Neural cell (in vitro differentiated cells): ENCODE measurements at regions not wholly inside any gene's neighbourhood (a gene's known extent, or its start where the extent isn't known, plus 50 kb on each side); places are given as distances from the start of the nearest gene placed in this dataset.

Experiments used
- H2AFZ ChIP-seq: fragments of 200-600, 300-800 bp; sonication (generic), shearing (Covaris generic); 2 replicates; pipeline ENCODE4 v1.6.0; 2014; ENCODE audit warnings: low read depth, mild to moderate bottlenecking, antibody characterized with exemption, low read length, moderate library complexity
- H3F3A ChIP-seq: fragments of 200-600 bp; shearing (Covaris generic); 2 replicates; pipeline ENCODE4 v1.6.1; 2016; ENCODE audit warnings: mild to moderate bottlenecking, moderate library complexity, mixed read lengths, antibody characterized with exemption, low read length; ENCODE audit not compliant: insufficient read depth, poor library complexity, severe bottlenecking
- H3K27ac ChIP-seq: fragments of 200-600, 300-800 bp; sonication (generic), shearing (Covaris generic); 2 replicates; pipeline ENCODE4 v1.5.1; 2014; ENCODE audit warnings: mild to moderate bottlenecking, low read length, moderate library complexity
- H3K27me3 ChIP-seq: fragments of 300-800, 200-600 bp; sonication (generic), shearing (Covaris generic); 2 replicates; pipeline ENCODE4 v1.6.0; 2014; ENCODE audit warnings: mild to moderate bottlenecking, low read depth, low read length, moderate library complexity; ENCODE audit not compliant: insufficient read depth
- H3K36me3 ChIP-seq: fragments of 300-800, 200-600 bp; sonication (generic), shearing (Covaris generic); 2 replicates; pipeline ENCODE4 v1.5.1; 2014; ENCODE audit warnings: mild to moderate bottlenecking, antibody characterized with exemption, low read length, moderate library complexity; ENCODE audit not compliant: insufficient read depth
- H3K4me2 ChIP-seq: fragments of 300-800, 200-600 bp; sonication (generic), shearing (Covaris generic); 2 replicates; pipeline ENCODE4 v1.6.0; 2014; ENCODE audit warnings: mild to moderate bottlenecking, low read length
- H3K4me3 ChIP-seq: fragments of 300-800, 200-600 bp; sonication (generic), shearing (Covaris generic); 2 replicates; pipeline ENCODE4 v1.5.1; 2014; ENCODE audit warnings: mild to moderate bottlenecking, low read length, moderate library complexity
- H3K79me2 ChIP-seq: fragments of 200-600 bp; shearing (Covaris generic); replicated peaks from 2 replicates; pipeline ENCODE4 v1.6.0; 2014; ENCODE audit warnings: mild to moderate bottlenecking, low read length, moderate library complexity; ENCODE audit not compliant: insufficient read depth
- H3K9ac ChIP-seq: fragments of 300-800, 200-600 bp; sonication (generic), shearing (Covaris generic); 2 replicates; pipeline ENCODE4 v1.6.1; 2016; ENCODE audit warnings: mild to moderate bottlenecking, low read length, mixed read lengths
- H3K9me2 ChIP-seq: fragments of 200-600 bp; shearing (Covaris generic); 2 replicates; pipeline ENCODE4 v1.6.1; 2016; ENCODE audit warnings: mild to moderate bottlenecking, low read length, mixed read lengths; ENCODE audit not compliant: insufficient read depth
- H3K9me3 ChIP-seq: fragments of 200-600, 300-800 bp; sonication (generic), shearing (Covaris generic); 2 replicates; pipeline ENCODE4 v1.6.1; 2016; ENCODE audit warnings: mild to moderate bottlenecking, mixed run types, low read length, moderate library complexity, mixed read lengths
- H4K20me1 ChIP-seq: fragments of 200-600 bp; shearing (Covaris generic); 2 replicates; pipeline ENCODE4 v1.6.1; 2016; ENCODE audit warnings: mild to moderate bottlenecking, mixed run types; ENCODE audit not compliant: insufficient read depth
- CTCF ChIP-seq: fragments of 450-650 bp; IDR thresholded peaks from 2 replicates; pipeline ENCODE4 v1.5.1; 2014; ENCODE audit warnings: antibody characterized with exemption, mild to moderate bottlenecking, moderate library complexity; ENCODE audit not compliant: poor library complexity, severe bottlenecking
- EP300 ChIP-seq: fragments of 450-650 bp; conservative IDR thresholded peaks from 2 replicates; pipeline ENCODE4 v1.6.1; 2014; ENCODE audit warnings: antibody characterized with exemption, mild to moderate bottlenecking, moderate library complexity; ENCODE audit not compliant: poor library complexity, severe bottlenecking
- EZH2 ChIP-seq: fragments of 200-600, 300-800 bp; shearing (Covaris generic), sonication (generic); IDR thresholded peaks from 2 replicates; pipeline ENCODE4 v1.6.1; 2014; ENCODE audit warnings: antibody characterized with exemption, low read length, borderline replicate concordance, mild to moderate bottlenecking; ENCODE audit not compliant: insufficient read depth, poor library complexity, severe bottlenecking
- MXI1 ChIP-seq: fragments of 450-650 bp; conservative IDR thresholded peaks from 2 replicates; pipeline ENCODE4 v1.6.1; 2014; ENCODE audit warnings: antibody characterized with exemption, mild to moderate bottlenecking; ENCODE audit not compliant: poor library complexity, severe bottlenecking
- POLR2AphosphoS5 ChIP-seq: IDR thresholded peaks from 2 replicates; pipeline ENCODE4 v1.6.1; 2012
- RAD21 ChIP-seq: fragments of 450-650 bp; conservative IDR thresholded peaks from 2 replicates; pipeline ENCODE4 v1.6.1; 2014; ENCODE audit warnings: antibody characterized with exemption, mild to moderate bottlenecking, moderate library complexity
- REST ChIP-seq: IDR thresholded peaks from 2 replicates; pipeline ENCODE4 v1.6.1; 2012; ENCODE audit warnings: borderline replicate concordance
- SMC3 ChIP-seq: fragments of 450-650 bp; conservative IDR thresholded peaks from 2 replicates; pipeline ENCODE4 v1.6.1; 2014; ENCODE audit warnings: antibody characterized with exemption, mild to moderate bottlenecking, moderate library complexity; ENCODE audit not compliant: poor library complexity
- TAF1 ChIP-seq: IDR thresholded peaks from 2 replicates; pipeline ENCODE4 v1.6.1; 2012; ENCODE audit warnings: low read depth

GRCh38 chr5:158383486-158383885 lies 524.5 kb upstream of the CLINT1 start:
- no peak for TF ChIP-seq EP300

GRCh38 chr5:158382473-158382872 lies 523.5 kb upstream of the CLINT1 start:
- no peak overlapping the region for H3K9ac ChIP-seq
- no peak overlapping the region for H2AFZ ChIP-seq
- H3K27me3 ChIP-seq: no peaks in the 10 kb centered on the region
- no peak overlapping the region for H3K4me3 ChIP-seq
- H4K20me1 ChIP-seq: no peaks in the 10 kb centered on the region
- no peaks in the 10 kb centered on the region for H3K36me3 ChIP-seq
- H3F3A ChIP-seq: no peaks in the 10 kb centered on the region
- H3K9me2 ChIP-seq: no peaks in the 10 kb centered on the region
- H3K4me2 ChIP-seq: no peak overlapping the region
- H3K9me3 ChIP-seq: no peaks in the 10 kb centered on the region
- TF ChIP-seq EP300: no peak
- TF ChIP-seq RAD21: no peak
- no peak for TF ChIP-seq EZH2
- no peak for TF ChIP-seq POLR2AphosphoS5
- TF ChIP-seq MXI1: no peak
- TF ChIP-seq REST: no peak
- no peak for TF ChIP-seq CTCF
- TF ChIP-seq TAF1: no peak
- no peaks in the 10 kb centered on the region for H3K79me2 ChIP-seq
- H3K27ac ChIP-seq: no peak overlapping the region

More at GRCh38 chr5:158383486-158383885, 524.5 kb upstream of the CLINT1 start:
- Histone ChIP-seq H3K9ac (no peak overlapping the region), H3K79me2 (no peaks in the 10 kb centered on the region), H3K27ac (no peak overlapping the region), H3K36me3 (no peaks in the 10 kb centered on the region), H3K27me3 (no peaks in the 10 kb centered on the region), H4K20me1 (no peaks in the 10 kb centered on the region), H3K4me3 (no peak overlapping the region), H3K9me3 (no peaks in the 10 kb centered on the region), H3F3A (no peaks in the 10 kb centered on the region), H3K9me2 (no peaks in the 10 kb centered on the region), H3K4me2 (no peak overlapping the region), H2AFZ (no peak overlapping the region)

- no peaks in the 10 kb centered on the region for H3K9me3 ChIP-seq
- H3K36me3 ChIP-seq: no peaks in the 10 kb centered on the region
- H3K4me3 ChIP-seq: no peak overlapping the region
- H3K79me2 ChIP-seq: no peaks in the 10 kb centered on the region
- TF ChIP-seq MXI1 (no peak), RAD21 (no peak), POLR2AphosphoS5 (no peak), REST (no peak), CTCF (no peak), EZH2 (no peak), EP300 (no peak), TAF1 (no peak), SMC3 (no peak)
- H3K27me3 ChIP-seq: no peaks in the 10 kb centered on the region
- no peaks in the 10 kb centered on the region for H4K20me1 ChIP-seq
- H3K4me2 ChIP-seq: no peak overlapping the region
- H3K9ac ChIP-seq: no peak overlapping the region
- no peak overlapping the region for H2AFZ ChIP-seq
- H3K9me2 ChIP-seq: no peaks in the 10 kb centered on the region
- H3K27ac ChIP-seq: no peak overlapping the region
- H3F3A ChIP-seq: no peaks in the 10 kb centered on the region
These were observed 522.7 kb upstream of the CLINT1 start for GRCh38 chr5:158381614-158382160.
